ENCODE measurements at regions not wholly inside any gene's neighbourhood (a gene's known extent, or its start where the extent isn't known, plus 50 kb on each side); places are given as distances from the start of the nearest gene placed in this dataset.

GRCh38 chr6:7489376-7489775 lies 52.1 kb upstream of the DSP start:
- Mint-ChIP-seq H3K36me3 (no peaks in the 10 kb centered on the region), H3K9me3 (peaks cover 8% of the 10 kb centered on the region; the same call in 1 of the 2 replicates), H3K4me3 (no peak overlapping the region), H3K27ac (no peak overlapping the region), H3K27me3 (ENCODE audit: low read depth) (no peaks in the 10 kb centered on the region; the same call in 1 of the 2 replicates), H3K4me1 (peaks cover 8% of the 10 kb centered on the region)
- TF ChIP-seq NR1H2 (CRISPR knock-in tag; IDR thresholded peaks at IDR 0.05) (no peak), SP1 (CRISPR knock-in tag; conservative IDR thresholded peaks at IDR 0.05) (no peak), ERG (CRISPR knock-in tag; IDR thresholded peaks at IDR 0.05) (no peak), ARID4B (CRISPR knock-in tag; IDR thresholded peaks at IDR 0.05; ENCODE audit: borderline replicate concordance) (no peak), PREB (CRISPR knock-in tag; IDR thresholded peaks at IDR 0.05; ENCODE audit: borderline replicate concordance) (no peak), CDX4 (CRISPR knock-in tag; IDR thresholded peaks at IDR 0.05; ENCODE audit: borderline replicate concordance) (no peak), USF1 (CRISPR knock-in tag; IDR thresholded peaks at IDR 0.05) (no peak)
- no peak for ATAC-seq
- DNase-seq (ENCODE audit: low spot score), result no peak
- ChIA-PET POLR2A (no interaction called here), CTCF (interaction anchor here (0.9 to 1.4 kb wide), 2 partner anchors 10 to 127 kb away, joined by 3 read pairs; no protein-coding TSS in a partner anchor)

All from WTC11 (cell line).